GM18499 (cell line): ENCODE measurements at regions not wholly inside any gene's neighbourhood (a gene's known extent, or its start where the extent isn't known, plus 50 kb on each side); places are given as distances from the start of the nearest gene placed in this dataset.
"Not testable (repeated sequence)": the region's sequence is repeated elsewhere in the genome, so short reads cannot be mapped to it uniquely, and the experiment has no call there.

Source experiments
- ATAC-seq: cut with Tn5 transposase; IDR thresholded peaks from one replicate; pipeline ENCODE4 v1.9.1; 2021; ENCODE audit warnings: moderate number of reproducible peaks; ENCODE audit not compliant: insufficient read depth, unreplicated experiment

DNA sequence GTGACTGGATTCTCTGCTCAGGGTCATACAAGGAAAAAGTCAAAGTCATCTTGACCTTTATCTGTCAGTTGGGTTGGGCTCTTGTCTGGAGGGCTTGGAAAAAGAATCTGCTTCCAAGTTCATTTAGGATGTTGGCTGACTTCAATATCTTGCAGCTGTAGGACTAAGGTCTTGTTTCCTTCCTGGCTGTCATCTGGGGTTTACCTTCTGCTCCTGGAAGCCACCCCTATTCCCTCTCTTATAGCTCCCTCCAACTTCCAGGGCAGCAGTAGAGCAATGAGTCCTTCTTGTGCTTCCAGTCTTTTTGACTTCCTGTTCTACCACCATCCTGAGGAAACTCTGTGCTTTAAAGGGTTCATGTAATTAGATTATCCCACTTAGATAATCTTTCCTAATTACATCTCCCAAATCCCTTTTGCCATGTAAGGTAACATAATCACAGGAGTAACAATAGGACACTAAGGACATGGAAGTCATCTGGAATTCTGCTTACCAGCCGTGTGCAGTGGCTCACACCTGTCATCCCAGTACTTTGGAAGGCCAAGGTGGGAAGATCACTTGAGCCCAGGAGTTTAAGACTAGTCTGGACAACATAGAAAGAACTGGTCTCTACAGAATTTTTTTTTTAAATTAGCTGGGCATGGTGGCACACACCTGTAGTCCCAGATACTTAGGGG, 170.7 kb upstream of the KITLG start:
- ATAC-seq = no peak

- ATAC-seq = no peak
Measured at GRCh38 chr12:88746386-88746785, 166.1 kb upstream of the KITLG start.

- no peak for ATAC-seq
Measured at GRCh38 chr12:88743946-88744685, 163.8 kb upstream of the KITLG start.

- no peak for ATAC-seq
Measured at GRCh38 chr12:88737838-88738472, 157.7 kb upstream of the KITLG start.

GRCh38 chr12:88736031-88736430, 155.8 kb upstream of the KITLG start:
- no peak for ATAC-seq

DNA sequence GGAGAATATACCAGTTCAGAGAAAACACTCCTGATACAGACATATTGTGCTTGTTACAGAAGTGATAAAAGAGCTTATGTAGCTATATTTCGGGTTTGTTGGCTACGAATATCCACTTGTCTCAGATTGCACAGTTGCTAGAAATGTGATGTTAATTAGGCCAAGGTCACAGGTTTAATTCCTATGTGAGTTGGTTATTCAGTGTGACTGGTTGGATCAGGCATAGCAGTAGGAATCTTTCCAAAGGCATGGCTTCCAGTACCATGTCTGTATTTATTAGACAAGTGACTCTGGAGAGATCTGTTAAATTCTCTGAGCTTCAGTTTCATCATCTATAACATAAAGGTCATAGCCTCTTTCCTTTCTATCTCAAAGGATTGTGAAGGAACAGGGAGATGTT, 152.7 kb upstream of the KITLG start:
- no peak for ATAC-seq

GRCh38 chr12:88729196-88729595, 148.9 kb upstream of the KITLG start:
- no peak for ATAC-seq

DNA sequence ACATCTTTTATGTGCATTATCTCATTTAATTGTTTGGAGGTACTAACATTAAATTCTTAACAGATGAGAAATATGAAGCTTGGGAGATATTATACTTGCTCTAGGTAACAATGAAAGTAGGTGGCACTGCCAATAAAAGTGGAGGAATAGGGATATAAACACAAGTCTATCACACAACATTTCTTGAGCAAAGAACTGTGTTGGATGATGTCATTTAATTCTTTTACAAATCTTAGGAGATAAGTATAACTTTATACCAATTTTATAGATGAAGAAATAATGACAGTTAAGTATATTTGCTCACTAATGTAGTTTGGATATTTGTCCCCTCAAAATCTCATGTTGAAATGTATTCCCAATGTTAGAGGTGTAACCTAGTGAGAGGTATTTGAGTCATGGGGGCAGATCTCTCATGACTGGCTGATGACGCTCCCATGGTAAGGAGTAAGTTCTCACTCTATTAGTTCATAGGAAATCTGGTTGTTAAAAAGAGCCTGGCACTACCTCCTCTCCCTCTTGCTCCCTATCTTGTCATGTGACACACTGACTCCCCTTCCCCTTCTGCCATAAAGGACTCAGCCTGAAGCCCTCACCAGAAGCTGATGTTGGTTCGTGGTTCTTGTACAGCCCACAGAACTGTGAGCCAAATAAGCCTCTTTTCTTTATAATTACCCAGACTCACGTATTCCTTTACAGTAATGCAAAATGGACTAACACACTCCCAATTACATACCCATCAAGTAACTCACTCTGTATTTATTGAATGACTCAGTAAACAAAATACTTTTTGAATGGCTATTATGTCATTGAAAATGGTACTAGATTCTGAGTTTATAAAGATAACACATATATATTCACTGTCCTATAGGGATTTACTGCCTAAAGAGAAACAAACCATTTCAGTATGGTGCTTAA, 146.8 kb upstream of the KITLG start:
- ATAC-seq = no peak

DNA sequence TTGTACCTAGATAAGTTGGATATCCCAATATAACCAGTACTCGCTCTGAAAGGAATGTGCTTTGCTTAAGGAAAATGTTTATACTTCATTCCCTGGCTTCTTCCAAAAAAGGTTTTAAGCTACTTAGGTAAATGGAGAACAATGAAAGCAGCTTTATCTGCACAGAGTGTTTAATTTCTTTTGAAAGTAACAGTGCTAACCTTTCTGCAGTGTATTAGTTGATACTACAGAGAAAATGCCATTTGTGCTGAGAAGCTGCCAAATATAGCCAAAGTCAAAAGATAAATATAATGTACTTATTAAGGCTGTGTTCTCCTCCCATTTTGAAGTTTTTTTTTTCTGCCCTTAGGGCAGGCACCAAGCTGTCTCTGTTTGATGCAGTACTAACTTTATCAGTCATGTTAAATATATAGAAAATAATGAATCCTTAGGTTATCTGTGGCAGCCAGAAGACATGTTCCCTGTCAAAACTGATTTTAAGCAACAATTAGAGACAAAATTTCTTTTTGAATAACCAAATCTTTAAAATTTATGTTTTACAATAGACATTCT, 145.4 kb upstream of the KITLG start:
- no peak for ATAC-seq

- ATAC-seq = no peak
Measured at GRCh38 chr12:88723219-88723618, 142.9 kb upstream of the KITLG start.

DNA sequence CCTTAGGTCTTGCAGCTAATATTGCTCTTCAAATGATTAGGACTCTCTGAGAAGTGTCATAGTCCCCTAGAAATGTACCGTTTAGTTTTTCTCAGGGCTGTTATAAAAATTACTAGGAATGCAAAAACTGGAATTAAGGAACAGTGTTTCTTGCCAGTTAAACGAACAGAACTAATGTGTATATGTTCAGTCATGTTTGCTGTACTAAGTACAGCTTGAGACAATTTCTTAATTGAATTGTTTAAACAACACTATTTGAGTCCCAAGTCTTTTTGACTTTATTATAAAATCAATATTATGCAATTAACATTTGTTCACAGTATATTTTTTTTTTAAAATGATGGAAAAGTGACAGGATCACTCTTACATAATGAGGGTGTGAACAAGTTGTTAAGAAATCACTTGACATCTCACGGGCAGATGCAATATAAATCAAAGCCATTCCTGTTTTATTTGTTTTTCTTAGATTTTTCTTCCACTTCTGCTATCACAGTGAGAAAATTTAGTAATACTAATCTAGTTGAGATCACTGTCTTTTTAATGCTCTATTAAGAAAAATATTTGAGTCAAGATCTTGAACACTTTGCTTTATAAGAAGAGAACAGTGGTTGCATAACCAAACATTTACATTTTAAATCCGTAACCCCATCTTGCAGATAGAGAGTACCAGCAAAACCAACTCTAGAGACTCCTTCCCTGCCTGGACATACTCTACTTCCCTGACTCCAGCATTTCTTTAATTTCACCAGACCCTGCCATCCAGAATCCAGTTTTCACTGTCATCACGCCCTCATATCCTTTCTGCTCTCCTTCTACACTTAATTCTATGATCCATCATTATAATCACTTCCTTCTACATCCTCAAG, 140.7 kb upstream of the KITLG start:
- ATAC-seq = no peak

DNA sequence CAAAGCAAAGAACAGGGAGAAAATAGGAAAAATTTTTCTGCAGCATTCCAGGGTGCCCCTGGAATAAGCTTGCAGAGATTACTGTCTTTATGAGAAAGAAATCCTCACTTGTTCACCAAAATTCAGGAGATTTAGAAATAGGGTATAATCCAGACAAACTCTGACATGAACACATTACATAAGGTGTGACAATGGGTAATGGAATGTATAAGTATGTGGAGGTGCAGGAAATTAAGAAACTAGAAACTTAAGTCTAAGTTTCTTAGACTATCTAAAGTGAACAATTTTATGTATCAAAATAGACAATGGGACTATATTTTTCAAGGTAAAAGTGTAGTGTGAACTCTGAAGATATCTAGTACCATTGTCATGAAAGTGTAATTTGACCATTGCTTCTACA, 140.0 kb upstream of the KITLG start:
- no peak for ATAC-seq

- no peak for ATAC-seq
Measured at GRCh38 chr12:88717188-88717587, 136.9 kb upstream of the KITLG start.

- no peak for ATAC-seq
Measured at GRCh38 chr12:88716240-88716639, 136.0 kb upstream of the KITLG start.

- ATAC-seq = no peak
Measured at GRCh38 chr12:88715673-88716072, 135.4 kb upstream of the KITLG start.

DNA sequence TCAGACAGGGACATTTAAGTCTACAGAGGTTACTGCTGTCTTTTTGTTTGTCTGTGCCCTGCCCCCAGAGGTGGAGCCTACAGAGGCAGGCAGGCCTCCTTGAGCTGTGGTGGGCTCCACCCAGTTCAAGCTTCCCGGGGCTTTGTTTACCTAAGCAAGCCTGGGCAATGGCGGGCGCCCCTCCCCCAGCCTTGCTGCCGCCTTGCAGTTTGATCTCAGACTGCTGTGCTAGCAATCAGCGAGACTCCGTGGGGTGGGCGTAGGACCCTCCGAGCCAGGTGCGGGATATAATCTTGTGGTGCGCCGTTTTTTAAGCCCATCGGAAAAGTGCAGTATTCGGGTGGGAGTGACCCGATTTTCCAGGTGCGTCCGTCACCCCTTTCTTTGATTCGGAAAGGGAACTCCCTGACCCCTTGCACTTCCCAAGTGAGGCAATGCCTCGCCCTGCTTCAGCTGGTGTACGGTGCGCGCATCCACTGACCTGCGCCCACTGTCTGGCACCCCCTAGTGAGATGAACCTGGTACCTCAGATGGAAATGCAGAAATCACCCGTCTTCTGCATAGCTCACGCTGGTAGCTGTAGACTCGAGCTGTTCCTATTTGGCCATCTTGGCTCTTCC, 134.1 kb upstream of the KITLG start:
- ATAC-seq = not testable (repeated sequence)

GRCh38 chr12:88707800-88708199, 127.5 kb upstream of the KITLG start:
- ATAC-seq = no peak

DNA sequence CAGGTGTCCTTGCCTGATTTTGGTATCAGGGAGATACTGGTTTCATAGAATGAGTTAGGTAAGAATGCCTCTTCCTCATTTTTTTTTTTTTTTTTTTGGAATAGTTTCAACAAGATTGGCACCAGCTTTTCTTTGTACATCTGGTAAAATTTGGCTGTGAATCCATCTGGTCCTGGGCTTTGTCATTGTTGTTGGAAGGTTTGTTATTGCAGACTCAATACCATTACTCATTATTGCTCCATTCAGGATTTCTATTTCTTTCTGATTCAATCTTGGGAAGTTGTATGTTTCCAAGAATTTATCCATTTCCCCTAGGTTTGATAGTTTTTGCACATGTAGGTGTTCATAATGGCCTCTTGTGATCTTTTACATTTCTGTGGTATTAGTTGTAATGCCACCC, 126.0 kb upstream of the KITLG start:
- ATAC-seq = no peak

DNA sequence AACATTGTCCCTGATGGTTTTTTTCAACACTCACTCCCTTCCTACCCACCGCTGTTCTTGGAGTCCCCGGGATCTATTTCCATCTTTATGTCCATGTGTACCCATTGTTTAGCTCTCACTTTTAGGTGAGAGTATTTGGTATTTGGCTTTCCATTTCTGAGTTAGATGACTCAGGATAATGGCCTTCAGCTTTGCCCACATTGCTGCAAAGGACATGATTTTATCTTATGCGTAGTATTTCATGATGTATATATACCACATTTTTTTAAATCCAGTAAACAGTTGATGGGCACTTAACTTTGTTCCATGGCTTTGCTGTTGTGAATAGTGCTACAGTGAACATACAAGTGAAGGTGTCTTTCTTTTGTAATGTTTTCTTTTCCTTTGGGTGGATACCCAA, 123.5 kb upstream of the KITLG start:
- ATAC-seq = no peak
